CD4-positive, alpha-beta memory T cell (primary cell): ENCODE measurements at regions not wholly inside any gene's neighbourhood (a gene's known extent, or its start where the extent isn't known, plus 50 kb on each side); places are given as distances from the start of the nearest gene placed in this dataset.

ENCODE experiments used
- CTCF ChIA-PET: fragments of 350-600 bp; sonication (Branson Sonifier 250); formaldehyde crosslinking; loops from one replicate; lab custom pipeline; 2021; ENCODE audit warnings: inconsistent platforms; ENCODE audit not compliant: partially characterized antibody; lab: Charles Lee
- POLR2A ChIA-PET: fragments of 350-600 bp; sonication (Branson Sonifier 250); formaldehyde crosslinking; loops from one replicate; lab custom pipeline; 2021; ENCODE audit not compliant: partially characterized antibody; lab: Charles Lee
- DNase-seq, 5 donors: peaks; one replicate each; pipeline versions ENCODE4 v3.0.0 to v3.0.0-alpha.2; 2020 to 2022; ENCODE audit warnings: mixed read lengths in 1 of 5
- H3K27ac ChIP-seq: one replicate; pipeline ENCODE4 v1.7.0; 2013; ENCODE audit warnings: low read depth, low read length
- H3K27me3 ChIP-seq: 2 replicates; pipeline ENCODE4 v1.7.0; 2013; ENCODE audit warnings: mild to moderate bottlenecking, low read length, moderate library complexity; ENCODE audit not compliant: insufficient read depth
- H3K36me3 ChIP-seq: 2 replicates; pipeline ENCODE4 v1.7.0; 2013; ENCODE audit warnings: mild to moderate bottlenecking, low read length, moderate library complexity; ENCODE audit not compliant: insufficient read depth
- H3K4me1 ChIP-seq: 2 replicates; pipeline ENCODE4 v1.7.0; 2013; ENCODE audit warnings: mild to moderate bottlenecking, low read length, moderate library complexity; ENCODE audit not compliant: insufficient read depth
- H3K4me3 ChIP-seq, 2 donors: one replicate each; pipeline ENCODE4 v1.7.0; 2013; ENCODE audit warnings: low read length in 2 of 2, mild to moderate bottlenecking in 1 of 2
- H3K9me3 ChIP-seq, 2 donors: one replicate each; pipeline ENCODE4 v1.7.0; 2013; ENCODE audit warnings: low read length in 2 of 2, control low read depth in 1 of 2; ENCODE audit not compliant: control insufficient read depth in 1 of 2
- H3K27ac Mint-ChIP-seq, 7 donors: one replicate each; pipeline ENCODE4 v1.8.0; 2020 to 2021; ENCODE audit warnings: mixed read lengths in 7 of 7, mild to moderate bottlenecking in 6 of 7, inconsistent platforms in 3 of 7, moderate library complexity in 3 of 7
- H3K27me3 Mint-ChIP-seq, 2 donors: one replicate each; pipeline ENCODE4 v1.8.0; 2020 to 2021; ENCODE audit warnings: mixed read lengths in 2 of 2
- H3K36me3 Mint-ChIP-seq, 2 donors: one replicate each; pipeline ENCODE4 v1.8.0; 2020 to 2021; ENCODE audit warnings: mixed read lengths in 2 of 2, inconsistent platforms in 1 of 2, mild to moderate bottlenecking in 1 of 2
- H3K4me1 Mint-ChIP-seq, 4 donors: one replicate each; pipeline ENCODE4 v1.8.0; 2020 to 2021; ENCODE audit warnings: mixed read lengths in 4 of 4, mild to moderate bottlenecking in 1 of 4
- H3K4me3 Mint-ChIP-seq, 8 donors: one replicate each; pipeline ENCODE4 v1.8.0; 2020 to 2021; ENCODE audit warnings: mixed read lengths in 8 of 8, mild to moderate bottlenecking in 7 of 8, moderate library complexity in 6 of 8, inconsistent platforms in 3 of 8
- H3K9me3 Mint-ChIP-seq, 8 donors: one replicate each; pipeline ENCODE4 v1.8.0; 2020 to 2021; ENCODE audit warnings: mixed read lengths in 8 of 8, mild to moderate bottlenecking in 5 of 8, inconsistent platforms in 3 of 8, moderate library complexity in 1 of 8
- intact Hi-C: fragments of 100-400 bp; cut with micrococcal nuclease; formaldehyde crosslinking; loops from one replicate; pipeline ENCODE4 v1.15.1; 2023

GRCh38 chr1:209456878-209457277 is 126.6 kb upstream of the CAMK1G start:
- POLR2A ChIA-PET: no interaction called here
- H3K36me3 ChIP-seq: no peaks in the 10 kb centered on the region
- H3K9me3 ChIP-seq: peaks cover 0 to 4% of the 10 kb centered on the region in 2 donors
- H3K27me3 ChIP-seq: no peaks in the 10 kb centered on the region
- no peak overlapping the region for H3K4me3 ChIP-seq
- DNase-seq: no peak
- CTCF ChIA-PET: no interaction called here
- H3K27ac Mint-ChIP-seq: no peak overlapping the region
- H3K4me1 ChIP-seq: no peaks in the 10 kb centered on the region
- peaks cover 19 to 26% of the 10 kb centered on the region in 2 donors for H3K27me3 Mint-ChIP-seq
- H3K4me3 Mint-ChIP-seq: no peak overlapping the region
- no peaks in the 10 kb centered on the region for H3K4me1 Mint-ChIP-seq
- no peaks in the 10 kb centered on the region for H3K36me3 Mint-ChIP-seq
- peaks cover 0 to 13% (median 6%) of the 10 kb centered on the region in 8 donors for H3K9me3 Mint-ChIP-seq
- H3K27ac ChIP-seq: no peak overlapping the region
- intact Hi-C loops: no loop called here

- CTCF ChIA-PET: no interaction called here
- H3K27me3 Mint-ChIP-seq: peaks cover 19 to 22% of the 10 kb centered on the region in 2 donors
- no peak overlapping the region for H3K4me3 Mint-ChIP-seq
- no peaks in the 10 kb centered on the region for H3K4me1 Mint-ChIP-seq
- peaks cover 0 to 13% (median 6%) of the 10 kb centered on the region in 8 donors for H3K9me3 Mint-ChIP-seq
- no peaks in the 10 kb centered on the region for H3K4me1 ChIP-seq
- H3K27me3 ChIP-seq: no peaks in the 10 kb centered on the region
- intact Hi-C loops: no loop called here
- POLR2A ChIA-PET: no interaction called here
- H3K27ac Mint-ChIP-seq: no peak overlapping the region
- no peaks in the 10 kb centered on the region for H3K36me3 Mint-ChIP-seq
- no peak overlapping the region for H3K4me3 ChIP-seq
- DNase-seq: no peak
- no peaks in the 10 kb centered on the region for H3K36me3 ChIP-seq
- H3K27ac ChIP-seq: no peak overlapping the region
- H3K9me3 ChIP-seq: peaks cover 0 to 4% of the 10 kb centered on the region in 2 donors
These were observed 126.0 kb upstream of the CAMK1G start for GRCh38 chr1:209457401-209458125.

- Histone ChIP-seq H3K9me3 (peaks cover 0 to 4% of the 10 kb centered on the region in 2 donors), H3K4me3 (no peak overlapping the region), H3K27ac (no peak overlapping the region), H3K27me3 (no peaks in the 10 kb centered on the region), H3K4me1 (no peaks in the 10 kb centered on the region), H3K36me3 (no peaks in the 10 kb centered on the region)
- Mint-ChIP-seq H3K36me3 (no peaks in the 10 kb centered on the region), H3K4me1 (no peaks in the 10 kb centered on the region), H3K4me3 (no peak overlapping the region), H3K27me3 (peaks cover 13 to 17% of the 10 kb centered on the region in 2 donors), H3K9me3 (peaks cover 0 to 13% (median 6%) of the 10 kb centered on the region in 8 donors), H3K27ac (no peak overlapping the region)
- ChIA-PET POLR2A (no interaction called here), CTCF (no interaction called here)
- intact Hi-C loops: no loop called here
- no peak for DNase-seq
These were observed 124.6 kb upstream of the CAMK1G start for GRCh38 chr1:209458921-209459320.

- no peak overlapping the region for H3K27ac ChIP-seq
- Mint-ChIP-seq H3K27me3 (peaks cover 17 to 19% of the 10 kb centered on the region in 2 donors), H3K4me3 (no peak overlapping the region), H3K27ac (no peak overlapping the region), H3K9me3 (peaks cover 0 to 13% (median 6%) of the 10 kb centered on the region in 8 donors), H3K4me1 (no peaks in the 10 kb centered on the region), H3K36me3 (no peaks in the 10 kb centered on the region)
- no peak for DNase-seq
- H3K9me3 ChIP-seq: peaks cover 0 to 4% of the 10 kb centered on the region in 2 donors
- no peaks in the 10 kb centered on the region for H3K27me3 ChIP-seq
- no peaks in the 10 kb centered on the region for H3K36me3 ChIP-seq
- no peaks in the 10 kb centered on the region for H3K4me1 ChIP-seq
- H3K4me3 ChIP-seq: no peak overlapping the region
- POLR2A ChIA-PET: no interaction called here
- intact Hi-C loops: no loop called here
- CTCF ChIA-PET: no interaction called here
These were observed 122.3 kb upstream of the CAMK1G start for GRCh38 chr1:209461168-209461567.

- no peaks in the 10 kb centered on the region for H3K4me1 Mint-ChIP-seq
- intact Hi-C loops: no loop called here
- H3K27ac Mint-ChIP-seq: no peak overlapping the region
- Histone ChIP-seq H3K36me3 (no peaks in the 10 kb centered on the region), H3K9me3 (peaks cover 0 to 4% of the 10 kb centered on the region in 2 donors), H3K4me1 (no peaks in the 10 kb centered on the region), H3K27me3 (no peaks in the 10 kb centered on the region), H3K4me3 (no peak overlapping the region), H3K27ac (no peak overlapping the region)
- no peak overlapping the region for H3K4me3 Mint-ChIP-seq
- ChIA-PET CTCF (no interaction called here), POLR2A (no interaction called here)
- DNase-seq: no peak
- H3K27me3 Mint-ChIP-seq: peaks cover 15 to 17% of the 10 kb centered on the region in 2 donors
- H3K36me3 Mint-ChIP-seq: no peaks in the 10 kb centered on the region
- peaks cover 0 to 13% (median 6%) of the 10 kb centered on the region in 8 donors for H3K9me3 Mint-ChIP-seq
These were observed 121.1 kb upstream of the CAMK1G start for GRCh38 chr1:209462433-209462832.

GRCh38 chr1:209463441-209463840 is 120.1 kb upstream of the CAMK1G start:
- Mint-ChIP-seq H3K4me1 (no peaks in the 10 kb centered on the region), H3K9me3 (peaks cover 0 to 13% (median 6%) of the 10 kb centered on the region in 8 donors), H3K36me3 (no peaks in the 10 kb centered on the region), H3K27me3 (peaks cover 12 to 15% of the 10 kb centered on the region in 2 donors), H3K4me3 (no peak overlapping the region), H3K27ac (no peak overlapping the region)
- Histone ChIP-seq H3K27ac (no peak overlapping the region), H3K27me3 (no peaks in the 10 kb centered on the region), H3K36me3 (no peaks in the 10 kb centered on the region), H3K4me1 (no peaks in the 10 kb centered on the region), H3K4me3 (no peak overlapping the region), H3K9me3 (peaks cover 0 to 4% of the 10 kb centered on the region in 2 donors)
- DNase-seq: no peak
- intact Hi-C loops: no loop called here
- CTCF ChIA-PET: no interaction called here
- POLR2A ChIA-PET: no interaction called here

- no peak overlapping the region for H3K27ac Mint-ChIP-seq
- Histone ChIP-seq H3K27me3 (no peaks in the 10 kb centered on the region), H3K27ac (no peak overlapping the region), H3K4me3 (no peak overlapping the region), H3K9me3 (no peaks in the 10 kb centered on the region), H3K36me3 (no peaks in the 10 kb centered on the region), H3K4me1 (no peaks in the 10 kb centered on the region)
- POLR2A ChIA-PET: no interaction called here
- CTCF ChIA-PET: no interaction called here
- H3K9me3 Mint-ChIP-seq: peaks cover 2 to 26% (median 15%) of the 10 kb centered on the region in 8 donors
- DNase-seq: no peak
- peaks cover 3 to 7% of the 10 kb centered on the region in 2 donors for H3K27me3 Mint-ChIP-seq
- intact Hi-C loops: no loop called here
- no peaks in the 10 kb centered on the region for H3K4me1 Mint-ChIP-seq
- no peaks in the 10 kb centered on the region for H3K36me3 Mint-ChIP-seq
- H3K4me3 Mint-ChIP-seq: no peak overlapping the region
These were observed 110.5 kb upstream of the CAMK1G start for GRCh38 chr1:209473025-209473424.
